HL-60 (cell line): ENCODE measurements at regions not wholly inside any gene's neighbourhood (a gene's known extent, or its start where the extent isn't known, plus 50 kb on each side); places are given as distances from the start of the nearest gene placed in this dataset.

ENCODE experiments used
- CTCF ChIP-seq: IDR thresholded peaks from one replicate; pipeline ENCODE4 v1.5.1; 2011; ENCODE audit warnings: low read length, control low read depth, inconsistent platforms; ENCODE audit not compliant: insufficient read depth
- GABPA ChIP-seq: IDR thresholded peaks from 2 replicates; pipeline ENCODE4 v1.6.1; 2012; ENCODE audit warnings: low read depth
- POLR2AphosphoS5 ChIP-seq: IDR thresholded peaks from 2 replicates; pipeline ENCODE4 v1.6.1; 2012; ENCODE audit warnings: low read depth
- REST ChIP-seq: IDR thresholded peaks from 2 replicates; pipeline ENCODE4 v1.6.1; 2012; ENCODE audit warnings: low read depth; ENCODE audit not compliant: insufficient replicate concordance
- SPI1 ChIP-seq: IDR thresholded peaks from 2 replicates; pipeline ENCODE4 v1.6.1; 2012; ENCODE audit warnings: low read depth, mild to moderate bottlenecking, borderline replicate concordance

GRCh38 chr5:3348576-3349535, 246.8 kb upstream of the IRX1 start:
- TF ChIP-seq REST: no peak
- no peak for TF ChIP-seq CTCF
- TF ChIP-seq POLR2AphosphoS5: no peak
- no peak for TF ChIP-seq GABPA
- no peak for TF ChIP-seq SPI1
